ENCODE measurements at regions not wholly inside any gene's neighbourhood (a gene's known extent, or its start where the extent isn't known, plus 50 kb on each side); places are given as distances from the start of the nearest gene placed in this dataset.
"Not testable (repeated sequence)": the region's sequence is repeated elsewhere in the genome, so short reads cannot be mapped to it uniquely, and the experiment has no call there.

DNA sequence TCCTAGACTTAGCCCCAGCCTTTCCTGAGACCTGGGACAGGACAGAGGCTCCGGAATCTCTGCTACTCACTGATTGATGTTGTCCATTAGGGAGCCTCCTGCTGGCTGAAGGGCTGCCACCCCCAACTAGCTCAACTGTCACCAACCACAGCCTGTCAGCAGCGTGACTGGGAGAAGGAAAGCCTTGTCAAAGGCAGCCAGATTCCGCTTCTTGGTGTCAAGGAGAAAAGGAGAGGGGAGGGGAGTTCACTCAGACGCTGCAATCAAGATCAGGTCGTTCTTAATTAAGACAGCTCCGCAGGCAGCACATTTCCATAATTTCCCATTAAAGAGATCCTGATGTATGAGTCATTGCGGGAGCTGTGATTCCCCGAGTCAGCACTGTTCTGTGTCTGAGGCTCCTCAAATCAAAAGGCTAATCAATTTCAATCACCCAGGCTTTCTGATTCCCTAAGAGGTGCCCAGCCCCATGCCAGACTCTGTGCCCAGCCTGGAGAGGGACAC, 152.8 kb upstream of the ZBED5 start:
- no peak for DNase-seq (ENCODE audit: low read depth, low spot score)

DNA sequence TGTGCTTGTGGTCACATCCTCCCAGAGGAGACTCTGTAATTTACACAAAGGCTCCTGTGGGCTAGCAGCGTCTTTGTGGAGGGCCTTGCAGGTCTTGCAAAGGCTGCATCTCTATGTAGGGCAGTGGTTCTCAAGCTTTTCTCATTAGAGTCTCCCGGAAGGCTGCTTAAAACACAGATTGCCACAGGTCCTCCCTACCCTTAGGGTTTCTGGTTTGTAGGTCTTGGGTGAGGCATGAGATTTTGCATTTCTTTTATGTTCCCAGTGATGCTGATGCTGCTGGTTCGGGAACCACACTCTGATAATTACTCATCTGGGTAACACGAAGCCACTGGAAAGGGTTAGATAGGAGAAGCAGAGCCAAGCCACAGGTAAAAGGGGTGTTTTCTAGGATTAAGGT, 151.3 kb upstream of the ZBED5 start:
- no peak for DNase-seq (ENCODE audit: low read depth, low spot score)

DNA sequence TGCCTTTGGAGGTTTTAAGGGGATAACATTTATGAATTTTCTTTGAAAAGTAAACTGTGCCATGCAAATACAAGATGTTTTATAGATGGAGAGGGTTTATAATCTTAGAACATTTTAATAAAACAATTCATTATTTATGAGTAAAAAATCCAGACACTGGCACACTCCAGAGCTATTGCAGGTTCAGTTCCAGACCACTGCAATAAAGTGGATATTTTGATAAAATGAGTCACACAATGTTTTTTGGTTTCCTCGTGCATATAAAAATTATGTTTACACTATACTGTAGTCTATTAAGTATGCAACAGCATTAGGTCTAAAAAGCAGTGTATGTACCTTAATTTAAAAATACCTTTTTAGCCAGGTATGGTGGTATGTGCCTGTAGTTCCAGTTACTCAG, 146.2 kb upstream of the ZBED5 start:
- no peak for DNase-seq (ENCODE audit: low read depth, low spot score)

- no peak for DNase-seq (ENCODE audit: low read depth, low spot score)
These were observed 145.4 kb upstream of the ZBED5 start for GRCh38 chr11:11003226-11003625.

- DNase-seq (ENCODE audit: low read depth, low spot score): no peak
These were observed 142.9 kb upstream of the ZBED5 start for GRCh38 chr11:11000579-11001283.

DNA sequence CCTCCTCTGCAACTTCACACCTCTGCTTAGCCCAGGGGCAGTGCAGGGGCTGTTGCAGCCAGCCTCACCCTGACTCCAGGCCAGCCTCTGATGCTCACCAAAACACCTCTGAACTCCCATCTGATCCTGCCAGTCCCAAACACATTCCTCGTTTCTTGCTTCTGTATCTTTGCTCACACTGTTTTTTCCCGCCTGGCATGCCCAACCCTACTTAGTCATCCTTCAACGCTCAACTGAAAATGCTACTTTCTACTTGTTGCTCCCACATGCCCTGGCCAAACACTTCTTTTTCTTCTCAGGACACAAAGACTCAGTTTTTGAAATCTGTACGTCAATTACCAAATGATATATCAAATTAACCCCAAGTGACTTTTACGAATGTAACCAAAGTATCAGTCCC, 140.8 kb upstream of the ZBED5 start:
- no peak for DNase-seq (ENCODE audit: low read depth, low spot score)

GRCh38 chr11:10996678-10997077, 138.8 kb upstream of the ZBED5 start:
- DNase-seq (ENCODE audit: low read depth, low spot score): no peak

DNA sequence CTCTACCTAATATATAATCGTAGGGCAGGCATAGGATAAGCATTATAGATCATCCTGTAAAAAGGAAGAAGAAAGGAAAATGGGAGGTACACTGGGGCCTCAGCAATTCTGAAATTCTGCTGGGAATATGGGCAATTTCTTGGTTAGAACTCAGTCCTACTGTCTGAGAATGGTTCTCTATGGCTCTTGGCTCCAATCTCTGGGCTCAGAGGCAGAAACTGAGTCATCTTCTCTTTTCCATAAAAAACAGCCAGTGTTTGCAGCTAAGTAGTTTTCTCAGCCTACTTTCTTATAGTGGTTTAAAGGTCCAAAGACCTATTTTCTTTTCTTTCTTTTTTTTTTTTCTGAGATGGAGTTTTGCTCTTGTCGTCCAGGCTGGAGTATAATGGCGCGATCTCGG, 135.8 kb upstream of the ZBED5 start:
- DNase-seq (ENCODE audit: low read depth, low spot score): no peak

GRCh38 chr11:10993186-10993585, 135.3 kb upstream of the ZBED5 start:
- DNase-seq (ENCODE audit: low read depth, low spot score): no peak

DNA sequence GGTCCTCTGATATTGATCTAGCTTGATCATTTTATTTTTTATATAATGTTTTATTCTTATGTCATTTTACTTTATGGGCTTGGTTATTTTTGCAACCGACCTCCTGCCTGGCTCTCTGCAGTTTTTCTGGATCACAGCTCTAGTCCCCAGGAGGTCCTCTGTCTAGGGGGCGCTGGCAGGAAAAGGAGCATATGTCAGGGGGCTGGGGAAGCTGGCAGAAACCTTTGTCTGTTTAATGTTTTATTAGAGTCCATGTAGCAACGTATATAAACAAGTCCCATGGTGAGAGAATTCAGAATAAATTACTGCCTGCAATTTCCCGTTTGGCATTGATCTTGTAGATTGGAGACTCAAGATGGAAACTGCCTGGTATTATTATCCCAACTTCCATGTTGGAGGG, 133.5 kb upstream of the ZBED5 start:
- DNase-seq (ENCODE audit: low read depth, low spot score): no peak

- no peak for DNase-seq (ENCODE audit: low read depth, low spot score)
These were observed 132.9 kb upstream of the ZBED5 start for GRCh38 chr11:10990637-10991193.

- no peak for DNase-seq (ENCODE audit: low read depth, low spot score)
These were observed 132.3 kb upstream of the ZBED5 start for GRCh38 chr11:10990160-10990559.

DNA sequence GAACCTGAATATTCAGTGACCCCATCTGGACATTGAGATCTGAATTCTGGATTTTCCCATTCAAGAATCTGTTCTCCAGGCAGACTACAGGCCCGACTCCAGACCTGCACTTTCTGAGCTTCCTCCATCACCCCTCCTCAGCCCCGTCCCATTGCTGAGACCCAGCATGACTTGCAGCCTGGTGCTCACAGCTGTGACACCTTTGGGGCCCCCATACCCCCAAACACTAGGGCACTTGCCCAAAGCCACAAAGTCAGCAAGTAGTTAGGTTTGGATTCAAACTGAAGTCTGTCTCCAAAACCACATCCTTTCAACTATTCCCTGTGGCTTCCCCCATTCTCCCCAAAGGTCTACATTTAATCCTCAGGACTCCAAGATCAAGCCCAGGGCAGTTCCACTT, 128.2 kb upstream of the ZBED5 start:
- DNase-seq (ENCODE audit: low read depth, low spot score): no peak

GRCh38 chr11:10984742-10985141, 126.9 kb upstream of the ZBED5 start:
- no peak for DNase-seq (ENCODE audit: low read depth, low spot score)

DNA sequence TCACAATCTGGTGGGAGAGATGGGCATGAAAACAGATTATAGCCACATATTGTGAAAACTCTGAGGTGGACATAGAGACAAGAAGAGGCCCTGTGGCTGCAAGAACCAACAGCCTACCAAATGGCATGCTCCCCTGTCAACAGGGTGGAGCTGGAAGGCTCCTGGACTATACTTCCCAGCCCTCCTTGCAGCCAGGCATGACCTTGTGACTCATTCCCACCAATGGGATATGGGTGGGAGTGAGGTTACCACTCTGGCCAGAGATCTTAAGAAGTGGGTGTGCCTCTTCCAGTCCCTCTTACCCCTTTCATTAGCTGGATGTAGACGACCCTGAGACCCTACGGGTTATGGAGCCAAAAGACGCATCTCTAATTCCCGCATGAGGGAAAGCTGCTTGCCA, 126.4 kb upstream of the ZBED5 start:
- no peak for DNase-seq (ENCODE audit: low read depth, low spot score)

- DNase-seq (ENCODE audit: low read depth, low spot score): no peak
These were observed 125.1 kb upstream of the ZBED5 start for GRCh38 chr11:10982704-10983510.

DNA sequence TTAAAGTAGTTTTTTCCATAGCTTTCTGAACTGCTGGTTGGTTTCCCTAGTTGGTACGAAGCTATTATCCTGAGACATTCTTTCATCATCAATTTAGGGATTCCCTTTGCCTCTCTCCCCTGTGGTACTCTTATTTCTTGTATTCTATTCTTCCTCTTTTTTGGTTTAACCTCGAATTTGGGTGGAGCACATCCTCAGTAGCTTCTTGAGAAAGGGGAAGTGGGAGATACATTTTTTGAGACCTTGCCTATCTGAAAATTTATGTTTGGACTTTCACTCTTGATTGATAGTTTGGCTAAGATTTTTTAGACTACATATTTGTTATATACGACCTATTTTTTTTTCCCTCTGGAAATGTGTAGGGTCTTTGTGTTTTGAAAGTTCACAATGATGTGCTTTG, 121.7 kb upstream of the ZBED5 start:
- DNase-seq (ENCODE audit: low read depth, low spot score): no peak

GRCh38 chr11:10978198-10978597, 120.3 kb upstream of the ZBED5 start:
- no peak for DNase-seq (ENCODE audit: low read depth, low spot score)

DNA sequence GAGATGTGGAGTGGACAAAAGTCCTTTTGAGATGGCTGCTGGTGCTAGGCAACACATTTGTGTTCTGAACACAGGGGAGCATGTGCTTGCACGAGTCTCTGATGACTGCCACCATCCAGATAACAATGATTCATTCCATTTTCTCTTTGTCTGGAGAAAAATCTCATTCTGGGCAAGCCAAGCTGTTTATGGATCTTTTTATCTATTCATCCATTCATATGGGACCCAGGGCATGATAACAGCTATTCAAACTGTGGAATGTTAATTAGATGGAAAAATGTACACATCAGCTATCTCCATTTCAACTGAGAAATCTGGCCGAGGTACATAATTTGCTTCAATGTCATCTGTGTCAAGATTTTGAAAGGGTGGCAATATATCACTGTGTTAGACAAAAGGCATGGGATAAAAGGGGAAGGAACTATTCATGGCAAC, 117.5 kb upstream of the ZBED5 start:
- no peak for DNase-seq (ENCODE audit: low read depth, low spot score)

- no peak for DNase-seq (ENCODE audit: low read depth, low spot score)
These were observed 115.6 kb upstream of the ZBED5 start for GRCh38 chr11:10973416-10973815.

DNA sequence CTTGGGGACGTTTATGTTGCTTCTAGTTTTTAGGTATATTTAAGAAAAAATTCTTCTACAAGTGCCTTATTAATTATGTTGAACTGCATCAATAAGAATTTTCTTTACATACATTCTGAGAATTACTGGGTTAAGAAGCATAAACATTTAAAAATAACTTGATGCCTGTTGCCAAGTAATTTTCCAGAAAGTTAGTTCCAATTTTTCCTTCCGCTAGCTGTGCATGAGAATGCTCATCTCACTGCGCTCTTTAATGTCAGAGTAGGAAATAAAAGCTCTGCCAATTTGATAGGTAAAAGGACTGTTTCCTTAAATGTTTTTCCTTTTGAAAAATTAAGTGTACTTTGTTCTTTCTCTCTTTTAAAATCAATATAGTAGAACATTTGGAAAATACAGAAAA, 113.1 kb upstream of the ZBED5 start:
- DNase-seq (ENCODE audit: low read depth, low spot score): no peak

DNA sequence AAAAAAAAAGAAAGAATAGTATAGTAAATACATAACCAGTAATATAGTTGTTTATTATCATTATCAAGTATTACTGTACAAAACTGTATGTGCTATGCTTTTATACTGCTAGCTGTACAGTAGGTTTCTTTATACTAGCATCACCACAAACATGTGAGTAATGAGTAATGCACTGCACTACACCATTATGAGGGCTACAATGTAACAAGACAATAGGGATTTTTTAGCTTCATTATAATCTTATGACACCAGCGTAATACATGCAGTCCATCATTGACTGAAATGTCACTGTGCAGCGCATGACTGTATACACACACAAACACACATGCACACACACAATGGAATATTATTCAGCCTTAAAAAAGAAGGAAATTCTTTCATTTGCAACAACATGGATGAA, 111.5 kb upstream of the ZBED5 start:
- DNase-seq (ENCODE audit: low read depth, low spot score): no peak

DNA sequence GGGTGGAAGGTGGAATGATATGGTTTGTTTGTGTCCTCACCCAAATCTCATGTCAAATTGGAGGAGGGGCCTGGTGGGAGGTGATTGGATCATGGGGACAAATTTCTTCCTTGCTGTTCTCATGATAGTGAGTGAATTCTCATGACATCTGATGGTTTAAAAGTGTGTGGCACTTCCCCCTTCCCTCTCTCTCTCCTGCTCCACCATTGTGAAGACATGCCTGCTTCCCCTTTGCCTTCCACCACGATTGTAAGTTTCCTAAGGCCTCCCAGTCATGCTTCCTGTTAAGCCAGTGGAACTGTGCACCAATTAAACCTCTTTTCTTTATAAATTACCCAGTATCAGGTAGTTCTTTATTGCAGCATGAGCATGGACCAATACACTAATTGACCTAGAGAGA, 99.0 kb upstream of the ZBED5 start:
- not testable (repeated sequence) for DNase-seq (ENCODE audit: low read depth, low spot score)

Measured in brain pericyte (primary cell).